ENCODE measurements at regions not wholly inside any gene's neighbourhood (a gene's known extent, or its start where the extent isn't known, plus 50 kb on each side); places are given as distances from the start of the nearest gene placed in this dataset.

- ATAC-seq (ENCODE audit: low FRiP score) (no peak), DNase-seq (ENCODE audit: low spot score) (no peak)
- TF ChIP-seq, protein P1, sequence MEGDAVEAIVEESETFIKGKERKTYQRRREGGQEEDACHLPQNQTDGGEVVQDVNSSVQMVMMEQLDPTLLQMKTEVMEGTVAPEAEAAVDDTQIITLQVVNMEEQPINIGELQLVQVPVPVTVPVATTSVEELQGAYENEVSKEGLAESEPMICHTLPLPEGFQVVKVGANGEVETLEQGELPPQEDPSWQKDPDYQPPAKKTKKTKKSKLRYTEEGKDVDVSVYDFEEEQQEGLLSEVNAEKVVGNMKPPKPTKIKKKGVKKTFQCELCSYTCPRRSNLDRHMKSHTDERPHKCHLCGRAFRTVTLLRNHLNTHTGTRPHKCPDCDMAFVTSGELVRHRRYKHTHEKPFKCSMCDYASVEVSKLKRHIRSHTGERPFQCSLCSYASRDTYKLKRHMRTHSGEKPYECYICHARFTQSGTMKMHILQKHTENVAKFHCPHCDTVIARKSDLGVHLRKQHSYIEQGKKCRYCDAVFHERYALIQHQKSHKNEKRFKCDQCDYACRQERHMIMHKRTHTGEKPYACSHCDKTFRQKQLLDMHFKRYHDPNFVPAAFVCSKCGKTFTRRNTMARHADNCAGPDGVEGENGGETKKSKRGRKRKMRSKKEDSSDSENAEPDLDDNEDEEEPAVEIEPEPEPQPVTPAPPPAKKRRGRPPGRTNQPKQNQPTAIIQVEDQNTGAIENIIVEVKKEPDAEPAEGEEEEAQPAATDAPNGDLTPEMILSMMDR (IDR thresholded peaks at IDR 0.05): no peak
Measured at GRCh38 chr6:21707524-21708319, 114.2 kb downstream of the SOX4 start.

- ATAC-seq (ENCODE audit: low FRiP score): no peak
- TF ChIP-seq, protein P1 (IDR thresholded peaks at IDR 0.05): no peak
Measured at GRCh38 chr6:21708320-21708580, 114.7 kb downstream of the SOX4 start.

GRCh38 chr6:21710216-21710615, 116.7 kb downstream of the SOX4 start:
- ATAC-seq (ENCODE audit: low FRiP score): no peak
- TF ChIP-seq, protein P1 (IDR thresholded peaks at IDR 0.05): no peak
- no peak for DNase-seq (ENCODE audit: low spot score)

More at GRCh38 chr6:21708320-21708580, 114.7 kb downstream of the SOX4 start:
- no peak for DNase-seq (ENCODE audit: low spot score)

- TF ChIP-seq, protein P1 (IDR thresholded peaks at IDR 0.05): no peak
- ATAC-seq (ENCODE audit: low FRiP score) (no peak), DNase-seq (ENCODE audit: low spot score) (no peak)
Measured at GRCh38 chr6:21710908-21711627, 117.5 kb downstream of the SOX4 start.

- TF ChIP-seq, protein P1 (IDR thresholded peaks at IDR 0.05): no peak
- DNase-seq (ENCODE audit: low spot score) (no peak), ATAC-seq (ENCODE audit: low FRiP score) (no peak)
Measured at GRCh38 chr6:21712213-21712612, 118.7 kb downstream of the SOX4 start.

- TF ChIP-seq, protein P1 (IDR thresholded peaks at IDR 0.05): no peak
- DNase-seq (ENCODE audit: low spot score): no peak
- no peak for ATAC-seq (ENCODE audit: low FRiP score)
Measured at GRCh38 chr6:21713481-21713880, 119.9 kb downstream of the SOX4 start.

GRCh38 chr6:21715180-21715579, 121.6 kb downstream of the SOX4 start:
- ATAC-seq (ENCODE audit: low FRiP score) (no peak), DNase-seq (ENCODE audit: low spot score) (no peak)
- TF ChIP-seq, protein P1 (IDR thresholded peaks at IDR 0.05): no peak

Data from omental fat pad (tissue), 3 donors.